ENCODE measurements at regions not wholly inside any gene's neighbourhood (a gene's known extent, or its start where the extent isn't known, plus 50 kb on each side); places are given as distances from the start of the nearest gene placed in this dataset.
A peak's percentile ranks its signal among the peaks of the same experiment; 100 is the strongest.
"Not testable (repeated sequence)": the region's sequence is repeated elsewhere in the genome, so short reads cannot be mapped to it uniquely, and the experiment has no call there.

- DNase-seq (ENCODE audit: low read depth in 4 of 4, low spot score in 3 of 4), result peak in 3 of 4 donors; percentile 7 to 49 (median 33)
Measured at GRCh38 chr21:10270211-10270610, 251.2 kb upstream of the TPTE start.

- not testable (repeated sequence) for DNase-seq (ENCODE audit: low read depth in 4 of 4, low spot score in 3 of 4)
Measured at GRCh38 chr21:10271666-10272207, 249.6 kb upstream of the TPTE start.

GRCh38 chr21:10272216-10272615 is 249.2 kb upstream of the TPTE start:
- DNase-seq (ENCODE audit: low read depth in 4 of 4, low spot score in 3 of 4), result peak in 1 of 4 donors; percentile 4

- no peak for DNase-seq (ENCODE audit: low read depth in 4 of 4, low spot score in 3 of 4)
Measured at GRCh38 chr21:10273196-10273595, 248.2 kb upstream of the TPTE start.

GRCh38 chr21:10273794-10274338 is 247.5 kb upstream of the TPTE start:
- DNase-seq (ENCODE audit: low read depth in 4 of 4, low spot score in 3 of 4), result not testable (repeated sequence)
